Activated T-cell treated with anti-CD3 and anti-CD28 coated beads, Interleukin-2, amount 50 U/mL, for 4 hours (primary cell): ENCODE measurements at regions not wholly inside any gene's neighbourhood (a gene's known extent, or its start where the extent isn't known, plus 50 kb on each side); places are given as distances from the start of the nearest gene placed in this dataset.
"Not testable (repeated sequence)": the region's sequence is repeated elsewhere in the genome, so short reads cannot be mapped to it uniquely, and the experiment has no call there.

Source experiments
- ATAC-seq, 2 donors: fragments of 200-7000 bp; cut with Tn5 transposase; one replicate each; pipeline ENCODE4 v1.10.0; 2021
- DNase-seq: peaks from one replicate; pipeline ENCODE4 v3.0.0-alpha.2; 2020
- H3K27me3 Mint-ChIP-seq: one replicate; pipeline ENCODE4 v1.8.0; 2021; ENCODE audit warnings: low read depth, mixed read lengths
- H3K36me3 Mint-ChIP-seq: one replicate; pipeline ENCODE4 v1.8.0; 2022; ENCODE audit warnings: mixed read lengths; ENCODE audit not compliant: insufficient read depth
- H3K4me1 Mint-ChIP-seq: one replicate; pipeline ENCODE4 v1.8.0; 2021; ENCODE audit warnings: low read depth, mixed read lengths
- H3K4me3 Mint-ChIP-seq: one replicate; pipeline ENCODE4 v1.8.0; 2021; ENCODE audit warnings: mild to moderate bottlenecking, moderate library complexity, mixed read lengths
- H3K9me3 Mint-ChIP-seq: one replicate; pipeline ENCODE4 v1.8.0; 2021; ENCODE audit warnings: mixed read lengths

GRCh38 chr13:50543782-50544181 lies 299.7 kb downstream of the DLEU7 start:
- H3K9me3 Mint-ChIP-seq, result peaks cover 5% of the 10 kb centered on the region
- H3K4me1 Mint-ChIP-seq, result no peaks in the 10 kb centered on the region
- peaks cover 2% of the 10 kb centered on the region for H3K27me3 Mint-ChIP-seq
- DNase-seq (no peak), ATAC-seq (no peak)
- H3K4me3 Mint-ChIP-seq, result no peak overlapping the region
- H3K36me3 Mint-ChIP-seq, result no peaks in the 10 kb centered on the region

DNA sequence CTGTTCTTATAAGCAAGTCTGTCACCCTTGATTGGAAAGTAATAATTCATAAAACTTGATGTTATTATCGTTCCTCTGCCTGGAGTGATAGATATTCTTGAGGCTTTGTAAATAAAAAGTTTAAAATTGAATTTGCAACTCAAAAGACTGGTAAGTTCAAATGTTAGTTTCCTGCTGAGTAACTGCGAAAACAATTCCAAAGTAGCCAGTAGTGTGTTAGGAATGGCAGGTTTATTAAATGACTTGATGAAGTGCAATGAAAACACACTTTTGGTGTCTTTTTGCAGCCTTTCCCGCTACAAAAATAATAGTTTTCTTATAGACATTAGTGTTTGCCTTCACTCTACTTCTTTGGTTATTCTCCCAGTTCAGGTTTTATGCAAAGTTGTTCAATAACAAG lies 299.3 kb downstream of the DLEU7 start:
- no peak for ATAC-seq
- Mint-ChIP-seq H3K36me3 (no peaks in the 10 kb centered on the region), H3K9me3 (peaks cover under 1% of the 10 kb centered on the region), H3K4me3 (no peak overlapping the region), H3K27me3 (peaks cover 2% of the 10 kb centered on the region), H3K4me1 (no peaks in the 10 kb centered on the region)
- DNase-seq, result no peak

GRCh38 chr13:50547175-50547574 lies 296.3 kb downstream of the DLEU7 start:
- not testable (repeated sequence) for H3K27me3 Mint-ChIP-seq

GRCh38 chr13:50548586-50548985 lies 294.9 kb downstream of the DLEU7 start:
- H3K27me3 Mint-ChIP-seq, result peaks cover 2% of the 10 kb centered on the region
- no peaks in the 10 kb centered on the region for H3K36me3 Mint-ChIP-seq
- H3K4me1 Mint-ChIP-seq, result no peaks in the 10 kb centered on the region
- no peak for ATAC-seq
- H3K9me3 Mint-ChIP-seq, result no peaks in the 10 kb centered on the region
- DNase-seq, result no peak
- no peak overlapping the region for H3K4me3 Mint-ChIP-seq

More at GRCh38 chr13:50547175-50547574, 296.3 kb downstream of the DLEU7 start:
- H3K4me3 Mint-ChIP-seq, H3K9me3 Mint-ChIP-seq, H3K4me1 Mint-ChIP-seq, DNase-seq, ATAC-seq, H3K36me3 Mint-ChIP-seq: not testable (repeated sequence)

GRCh38 chr13:50549221-50549942 lies 294.1 kb downstream of the DLEU7 start:
- Mint-ChIP-seq H3K27me3 (peaks cover 2% of the 10 kb centered on the region), H3K9me3 (no peaks in the 10 kb centered on the region), H3K36me3 (no peaks in the 10 kb centered on the region), H3K4me3 (no peak overlapping the region), H3K4me1 (no peaks in the 10 kb centered on the region)
- DNase-seq (no peak), ATAC-seq (no peak)

DNA sequence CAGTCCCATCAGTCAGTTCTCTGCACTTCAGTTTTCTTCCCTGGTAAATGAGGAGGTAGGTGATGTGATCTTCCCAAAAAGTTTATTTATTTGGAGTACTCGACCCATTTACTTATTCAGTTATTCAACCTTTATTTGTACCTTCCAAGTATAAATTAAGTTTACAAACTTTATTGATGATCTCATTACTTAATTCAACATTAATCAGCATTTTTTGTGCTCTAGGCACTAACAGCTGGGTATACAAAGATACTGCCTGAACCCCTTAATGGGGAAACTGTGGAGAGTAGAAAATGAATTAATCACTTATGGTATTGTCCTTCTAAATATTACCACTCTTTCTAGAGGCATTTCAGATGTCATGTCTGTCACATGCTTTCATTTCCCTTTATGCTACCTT lies 293.3 kb downstream of the DLEU7 start:
- H3K27me3 Mint-ChIP-seq, result no peaks in the 10 kb centered on the region
- no peaks in the 10 kb centered on the region for H3K9me3 Mint-ChIP-seq
- no peak overlapping the region for H3K4me3 Mint-ChIP-seq
- no peaks in the 10 kb centered on the region for H3K4me1 Mint-ChIP-seq
- DNase-seq (no peak), ATAC-seq (no peak)
- no peaks in the 10 kb centered on the region for H3K36me3 Mint-ChIP-seq

DNA sequence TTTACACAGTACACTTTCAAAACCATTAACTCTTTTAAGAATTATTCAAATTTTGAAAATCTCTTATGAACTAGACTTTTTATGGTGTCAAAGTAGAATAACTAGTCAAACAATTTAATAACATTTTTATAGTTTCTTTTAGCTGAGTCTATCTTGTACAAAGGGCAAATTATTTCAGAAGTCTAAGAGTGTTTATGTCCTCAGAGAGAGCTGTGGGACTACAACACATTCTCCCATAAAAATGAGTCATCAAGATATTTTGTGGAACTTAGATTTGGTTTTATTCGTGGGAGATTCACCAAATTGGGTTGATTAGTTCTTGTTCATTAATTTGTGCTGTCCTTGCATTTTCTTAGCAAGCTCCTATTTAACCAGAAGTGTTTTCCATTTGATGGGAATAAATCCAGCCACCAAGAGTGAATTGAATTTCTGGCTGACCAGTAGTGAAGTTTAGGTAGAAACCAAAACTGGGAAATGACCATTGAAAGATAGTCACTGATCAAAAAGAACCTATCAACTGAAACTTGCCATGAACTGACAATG lies 291.0 kb downstream of the DLEU7 start:
- Mint-ChIP-seq H3K4me3 (no peak overlapping the region), H3K4me1 (no peaks in the 10 kb centered on the region), H3K36me3 (no peaks in the 10 kb centered on the region), H3K9me3 (no peaks in the 10 kb centered on the region), H3K27me3 (no peaks in the 10 kb centered on the region)
- DNase-seq (no peak), ATAC-seq (no peak)

DNA sequence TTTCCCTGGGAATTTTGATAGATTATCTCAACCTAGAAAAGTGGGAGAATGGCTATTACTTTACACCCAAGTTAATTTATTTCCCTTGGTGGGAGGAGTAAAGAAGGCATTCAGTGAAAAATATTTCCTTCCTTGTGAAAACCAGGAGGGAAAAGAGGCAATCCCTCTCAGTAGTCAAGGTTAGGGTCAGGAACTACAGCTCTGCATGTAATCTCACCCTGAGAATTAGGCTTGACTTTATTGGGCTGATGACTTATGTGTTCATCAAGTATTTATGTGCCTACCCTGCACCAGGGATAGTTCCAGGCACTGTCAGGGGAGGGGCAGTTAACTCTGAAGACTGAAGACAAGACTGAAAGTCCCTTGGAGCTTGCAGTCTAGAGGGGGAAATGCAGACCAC lies 281.8 kb downstream of the DLEU7 start:
- Mint-ChIP-seq H3K4me3 (no peak overlapping the region), H3K27me3 (peaks cover 2% of the 10 kb centered on the region), H3K36me3 (no peaks in the 10 kb centered on the region), H3K4me1 (no peaks in the 10 kb centered on the region), H3K9me3 (peaks cover 9% of the 10 kb centered on the region)
- ATAC-seq (no peak), DNase-seq (no peak)

DNA sequence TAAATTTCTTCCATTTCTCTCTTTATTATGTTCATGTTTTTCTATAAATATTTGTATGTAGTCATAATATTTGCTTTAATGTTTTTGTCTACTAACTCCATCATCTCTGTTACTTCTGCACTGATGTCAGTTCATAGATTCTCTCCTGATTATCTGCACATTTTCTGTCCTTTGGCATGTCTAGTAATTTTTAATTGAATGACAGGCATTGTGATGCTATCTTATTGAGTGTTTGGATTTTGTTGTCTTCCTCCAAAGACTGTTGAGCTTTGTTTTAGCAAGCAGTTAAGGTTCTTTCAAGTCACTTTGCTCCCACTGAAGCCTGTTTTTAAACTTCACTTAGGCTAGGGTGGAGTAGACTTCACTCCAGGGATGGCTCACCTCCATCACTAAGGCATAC lies 276.8 kb downstream of the DLEU7 start:
- peaks cover 25% of the 10 kb centered on the region for H3K9me3 Mint-ChIP-seq
- H3K27me3 Mint-ChIP-seq, result peaks cover 2% of the 10 kb centered on the region
- no peaks in the 10 kb centered on the region for H3K4me1 Mint-ChIP-seq
- DNase-seq (no peak), ATAC-seq (no peak)
- H3K36me3 Mint-ChIP-seq, result no peaks in the 10 kb centered on the region
- no peak overlapping the region for H3K4me3 Mint-ChIP-seq

GRCh38 chr13:50572129-50572528 lies 271.4 kb downstream of the DLEU7 start:
- peaks cover 12% of the 10 kb centered on the region for H3K9me3 Mint-ChIP-seq
- no peaks in the 10 kb centered on the region for H3K27me3 Mint-ChIP-seq
- no peaks in the 10 kb centered on the region for H3K36me3 Mint-ChIP-seq
- no peak overlapping the region for H3K4me3 Mint-ChIP-seq
- no peak for ATAC-seq
- no peak for DNase-seq
- peaks cover 2% of the 10 kb centered on the region for H3K4me1 Mint-ChIP-seq

DNA sequence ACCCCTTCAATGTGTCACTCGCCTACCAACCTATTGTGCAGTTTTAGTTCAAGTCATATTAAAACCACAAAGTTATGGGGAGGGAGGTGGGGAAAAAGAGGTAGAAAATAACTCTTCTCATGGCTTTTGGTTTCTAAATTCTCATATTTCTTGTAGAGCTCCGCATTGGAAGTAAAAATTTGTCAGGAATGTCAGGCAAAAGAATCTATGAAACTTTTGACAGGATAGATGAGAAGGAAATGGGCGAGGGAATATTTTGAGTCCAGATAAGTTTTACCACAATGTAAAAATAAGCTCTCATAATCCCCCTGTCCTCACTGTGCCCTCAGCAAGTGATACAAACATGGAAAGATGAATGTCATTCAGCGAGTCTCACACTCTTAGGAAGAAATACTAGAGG lies 270.4 kb downstream of the DLEU7 start:
- no peak for ATAC-seq

DNA sequence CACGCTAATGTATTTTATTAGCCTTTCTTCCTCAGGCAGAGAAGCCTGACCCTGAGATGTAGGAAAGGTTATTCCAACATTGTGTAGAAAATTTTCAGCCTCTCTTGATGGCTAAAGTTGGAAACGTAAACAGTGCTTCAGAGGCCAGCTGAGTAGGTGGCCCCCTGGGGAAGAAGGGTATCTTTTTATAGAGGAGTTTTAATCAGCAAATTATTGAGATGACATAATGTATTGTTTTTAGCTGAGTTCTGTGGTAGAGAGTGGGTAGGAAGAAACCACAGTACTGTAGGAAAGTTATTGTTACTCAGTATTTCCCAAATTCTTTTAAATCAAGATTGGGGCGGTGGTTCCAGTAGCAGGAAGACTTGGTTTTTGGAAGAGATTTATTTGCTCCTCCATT lies 268.8 kb downstream of the DLEU7 start:
- Mint-ChIP-seq H3K4me3 (no peak overlapping the region), H3K27me3 (no peaks in the 10 kb centered on the region), H3K9me3 (no peaks in the 10 kb centered on the region), H3K36me3 (no peaks in the 10 kb centered on the region), H3K4me1 (peaks cover 2% of the 10 kb centered on the region)
- ATAC-seq, result no peak
- no peak for DNase-seq

More for the DNA sequence above, 270.4 kb downstream of the DLEU7 start:
- Mint-ChIP-seq H3K9me3 (peaks cover 2% of the 10 kb centered on the region), H3K27me3 (no peaks in the 10 kb centered on the region), H3K4me1 (peaks cover 2% of the 10 kb centered on the region), H3K4me3 (no peak overlapping the region), H3K36me3 (no peaks in the 10 kb centered on the region)
- no peak for DNase-seq

DNA sequence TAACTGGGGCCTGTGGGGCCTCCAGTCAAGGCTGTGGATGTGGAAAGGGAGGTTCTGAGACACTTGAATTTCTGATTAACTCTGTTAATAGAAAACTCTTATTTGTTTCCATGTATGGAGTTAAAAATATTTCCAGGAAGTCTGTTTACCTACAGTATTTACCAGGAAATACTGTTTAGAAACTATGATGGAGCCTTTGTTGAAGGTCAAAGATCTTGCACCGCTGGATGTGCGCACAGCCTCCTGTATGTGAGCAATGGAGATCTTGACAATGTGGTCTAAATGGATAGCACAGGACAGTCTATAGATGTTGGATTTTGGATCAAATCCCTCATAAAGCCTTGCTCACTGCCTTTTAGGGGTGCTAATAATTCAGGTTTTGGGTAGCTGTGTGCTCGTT lies 268.4 kb downstream of the DLEU7 start:
- no peaks in the 10 kb centered on the region for H3K36me3 Mint-ChIP-seq

DNA sequence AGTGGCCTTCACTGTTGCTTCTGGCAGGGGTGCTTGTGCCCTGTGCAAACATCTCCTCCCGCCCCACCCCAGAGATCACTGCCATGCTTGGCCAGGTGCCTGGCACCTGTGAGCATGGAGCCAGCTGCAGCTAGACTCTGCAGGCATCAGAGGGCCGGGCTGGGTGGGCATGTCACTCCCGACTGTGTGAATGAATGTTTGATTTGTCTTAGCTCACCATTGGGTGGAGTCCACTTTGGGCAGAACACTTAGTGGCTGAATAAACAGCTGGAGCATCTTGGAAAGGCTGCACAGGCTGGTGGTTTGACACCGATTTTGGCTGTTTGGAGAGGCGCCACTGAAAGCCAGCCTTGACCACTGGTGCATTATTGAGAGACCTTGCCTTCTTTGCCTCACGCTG lies 267.3 kb downstream of the DLEU7 start:
- DNase-seq (no peak), ATAC-seq (no peak)
- H3K9me3 Mint-ChIP-seq, result no peaks in the 10 kb centered on the region
- H3K27me3 Mint-ChIP-seq, result no peaks in the 10 kb centered on the region
- no peak overlapping the region for H3K4me3 Mint-ChIP-seq
- H3K36me3 Mint-ChIP-seq, result no peaks in the 10 kb centered on the region
- peaks cover 2% of the 10 kb centered on the region for H3K4me1 Mint-ChIP-seq

More for the DNA sequence above, 268.4 kb downstream of the DLEU7 start:
- Mint-ChIP-seq H3K27me3 (no peaks in the 10 kb centered on the region), H3K4me1 (peaks cover 2% of the 10 kb centered on the region), H3K9me3 (no peaks in the 10 kb centered on the region), H3K4me3 (no peak overlapping the region)
- ATAC-seq, result no peak
- no peak for DNase-seq

- H3K36me3 Mint-ChIP-seq, result no peaks in the 10 kb centered on the region
- H3K9me3 Mint-ChIP-seq, result no peaks in the 10 kb centered on the region
- no peaks in the 10 kb centered on the region for H3K27me3 Mint-ChIP-seq
- no peak for DNase-seq
- peaks cover 2% of the 10 kb centered on the region for H3K4me1 Mint-ChIP-seq
- H3K4me3 Mint-ChIP-seq, result no peak overlapping the region
- ATAC-seq, result no peak
Measured at GRCh38 chr13:50577806-50578205, 265.7 kb downstream of the DLEU7 start.
